ENCODE measurements at regions not wholly inside any gene's neighbourhood (a gene's known extent, or its start where the extent isn't known, plus 50 kb on each side); places are given as distances from the start of the nearest gene placed in this dataset.

DNA sequence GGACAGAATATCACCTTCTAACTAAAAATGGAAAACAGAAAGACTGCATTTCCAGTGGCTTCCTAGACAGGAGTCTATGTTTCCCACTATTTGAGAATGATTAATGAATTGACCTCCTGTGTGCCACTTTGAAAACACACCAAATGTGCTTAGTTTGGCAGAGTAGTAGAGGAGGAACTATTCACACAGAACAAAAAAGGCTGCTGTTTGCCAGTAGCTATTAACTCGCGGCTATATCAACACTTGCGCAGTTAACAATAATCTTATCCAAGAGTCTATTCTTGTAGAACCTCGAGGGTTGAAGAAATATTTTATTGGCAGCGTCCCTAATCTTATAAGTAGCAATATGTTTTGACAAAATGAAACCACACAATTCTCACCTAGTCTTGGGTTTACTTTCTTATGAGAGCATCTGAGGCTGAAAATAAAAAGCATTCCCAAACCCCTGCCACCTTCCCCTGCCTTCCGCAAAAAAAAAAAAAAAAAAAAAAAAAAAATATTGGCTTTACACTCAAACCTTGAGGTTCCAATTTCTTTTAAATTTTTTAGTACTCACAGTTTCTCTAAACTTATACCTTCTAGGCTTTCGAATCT lies 127.3 kb upstream of the FLRT2 start:
- H3K4me3 ChIP-seq (ENCODE audit: low read depth, low read length): no peak overlapping the region
- no peak for TF ChIP-seq CTCF (IDR thresholded peaks at IDR 0.05; ENCODE audit: low read depth, low read length)

- no peak overlapping the region for H3K4me3 ChIP-seq (ENCODE audit: low read depth, low read length)
- TF ChIP-seq CTCF (IDR thresholded peaks at IDR 0.05; ENCODE audit: low read depth, low read length): no peak
Observed at GRCh38 chr14:85409481-85410210, 120.3 kb upstream of the FLRT2 start.

DNA sequence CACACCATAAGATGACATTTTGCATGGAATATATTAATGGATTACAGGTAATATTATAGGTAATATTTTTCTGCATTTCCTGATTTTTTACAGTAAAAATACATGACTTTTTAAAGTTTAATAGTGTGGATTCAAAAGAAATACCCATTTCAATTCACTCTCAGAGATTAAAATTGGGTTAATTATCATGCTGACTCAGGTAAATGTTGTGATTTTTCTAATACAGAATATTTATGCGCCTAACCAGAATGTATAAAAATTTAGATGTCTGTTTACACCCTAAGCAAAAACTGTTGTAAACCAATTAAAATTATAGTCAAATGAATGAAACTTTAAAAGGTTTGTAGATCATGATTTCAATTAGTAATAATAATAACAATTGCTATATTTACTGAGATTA lies 117.2 kb upstream of the FLRT2 start:
- TF ChIP-seq CTCF (IDR thresholded peaks at IDR 0.05; ENCODE audit: low read depth, low read length): no peak
- H3K4me3 ChIP-seq (ENCODE audit: low read depth, low read length): no peak overlapping the region

DNA sequence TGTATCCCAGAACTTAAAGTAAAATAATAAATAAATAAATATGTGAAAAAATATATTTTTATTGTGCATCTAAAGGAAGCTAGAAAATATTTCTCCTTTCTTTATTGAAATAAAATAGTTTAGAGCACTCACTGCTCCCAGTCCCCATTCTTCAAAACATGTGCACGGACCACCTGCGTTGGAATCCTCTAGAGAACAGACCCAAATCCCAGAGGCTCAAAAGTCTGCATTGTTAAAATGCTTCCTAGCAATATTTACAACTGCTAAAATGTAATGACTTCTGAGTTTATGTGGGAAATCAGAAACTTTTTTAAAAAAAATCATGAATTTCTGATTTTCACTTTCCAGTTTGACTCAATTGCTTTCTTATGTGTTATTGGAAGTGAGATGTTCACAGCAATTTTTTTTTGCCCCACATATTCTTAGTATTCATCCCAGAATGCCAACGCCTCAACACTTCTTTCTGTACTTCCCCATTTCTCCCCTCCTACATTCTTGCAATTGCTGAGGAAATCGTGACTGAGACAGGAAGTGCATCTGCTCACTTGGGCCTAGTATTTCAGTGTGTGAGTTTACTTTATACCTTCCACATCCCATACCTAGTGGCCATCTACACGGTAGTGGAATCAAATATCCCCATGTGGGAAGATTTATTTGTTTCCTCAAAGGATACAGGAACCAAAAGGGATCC lies 116.0 kb upstream of the FLRT2 start:
- TF ChIP-seq CTCF (IDR thresholded peaks at IDR 0.05; ENCODE audit: low read depth, low read length): no peak
- H3K4me3 ChIP-seq (ENCODE audit: low read depth, low read length): no peak overlapping the region

GRCh38 chr14:85415015-85415712 lies 114.8 kb upstream of the FLRT2 start:
- TF ChIP-seq CTCF (IDR thresholded peaks at IDR 0.05; ENCODE audit: low read depth, low read length): peak; percentile 53
- no peak overlapping the region for H3K4me3 ChIP-seq (ENCODE audit: low read depth, low read length)

- no peak overlapping the region for H3K4me3 ChIP-seq (ENCODE audit: low read depth, low read length)
- TF ChIP-seq CTCF (IDR thresholded peaks at IDR 0.05; ENCODE audit: low read depth, low read length): no peak
Observed at GRCh38 chr14:85416771-85417170, 113.2 kb upstream of the FLRT2 start.

Measured in WI38 (cell line).